Common myeloid progenitor, CD34-positive (primary cell): ENCODE measurements at regions not wholly inside any gene's neighbourhood (a gene's known extent, or its start where the extent isn't known, plus 50 kb on each side); places are given as distances from the start of the nearest gene placed in this dataset.
"Not testable (repeated sequence)": the region's sequence is repeated elsewhere in the genome, so short reads cannot be mapped to it uniquely, and the experiment has no call there.

ENCODE experiments used
- CTCF ChIA-PET: fragments of 350-600 bp; sonication (Branson Sonifier 250); formaldehyde crosslinking; loops from one replicate; lab custom pipeline; 2021; ENCODE audit warnings: antibody characterized with exemption; lab: Charles Lee
- POLR2A ChIA-PET: fragments of 350-600 bp; sonication (Branson Sonifier 250); formaldehyde crosslinking; loops from one replicate; lab custom pipeline; 2021; ENCODE audit warnings: antibody characterized with exemption; lab: Charles Lee
- DNase-seq, 3 donors: peaks; one replicate each; pipeline versions ENCODE4 v3.0.0 to v3.0.0-alpha.2; 2013
- H3K27ac ChIP-seq, 2 experiments: 1 replicate in 1 of 2; 2 replicates in 1 of 2; pipeline ENCODE4 v1.7.0; 2013; ENCODE audit warnings: inconsistent platforms in 2 of 2, low read length in 2 of 2, mild to moderate bottlenecking in 2 of 2, low read depth in 1 of 2, moderate library complexity in 1 of 2; ENCODE audit not compliant: severe bottlenecking in 2 of 2, insufficient read depth in 1 of 2, poor library complexity in 1 of 2
- H3K27me3 ChIP-seq, 5 experiments: replicated peaks in 2 of 5; 1 replicate in 3 of 5; 2 replicates in 2 of 5; pipeline versions ENCODE4 v1.6.1 to v1.7.0; 2013; ENCODE audit warnings: low read length in 4 of 5, mild to moderate bottlenecking in 2 of 5, moderate library complexity in 2 of 5, inconsistent platforms in 1 of 5; ENCODE audit not compliant: insufficient read depth in 5 of 5, control insufficient read depth in 4 of 5
- H3K36me3 ChIP-seq, 4 experiments: 1 replicate in 2 of 4; 2 replicates in 2 of 4; pipeline versions ENCODE4 v1.6.1 to v1.7.0; 2013; ENCODE audit warnings: low read length in 3 of 4, control low read depth in 1 of 4, mild to moderate bottlenecking in 1 of 4; ENCODE audit not compliant: control insufficient read depth in 4 of 4, insufficient read depth in 4 of 4
- H3K4me1 ChIP-seq, 4 experiments: 1 replicate in 3 of 4; 2 replicates in 1 of 4; pipeline versions ENCODE4 v1.6.1 to v1.7.1; 2013; ENCODE audit warnings: low read length in 3 of 4, mild to moderate bottlenecking in 3 of 4, control low read depth in 1 of 4, inconsistent platforms in 1 of 4, moderate library complexity in 1 of 4; ENCODE audit not compliant: control insufficient read depth in 4 of 4, insufficient read depth in 4 of 4; ENCODE audit errors: control extremely low read depth in 1 of 4
- H3K4me3 ChIP-seq, 7 experiments: 1 replicate in 4 of 7; 2 replicates in 3 of 7; pipeline versions ENCODE4 v1.5.1 to v1.7.0; 2013; ENCODE audit warnings: mild to moderate bottlenecking in 7 of 7, low read length in 6 of 7, moderate library complexity in 6 of 7, inconsistent platforms in 2 of 7, low read depth in 2 of 7, control low read depth in 1 of 7; ENCODE audit not compliant: insufficient read depth in 4 of 7, control insufficient read depth in 1 of 7; ENCODE audit errors: extremely low read depth in 1 of 7
- H3K9me3 ChIP-seq, 5 experiments: 1 replicate in 4 of 5; 2 replicates in 1 of 5; pipeline versions ENCODE4 v1.6.1 to v1.7.1; 2013; ENCODE audit warnings: low read length in 4 of 5, mild to moderate bottlenecking in 2 of 5, inconsistent platforms in 1 of 5, low read depth in 1 of 5, moderate library complexity in 1 of 5; ENCODE audit not compliant: control insufficient read depth in 4 of 5, insufficient read depth in 2 of 5; ENCODE audit errors: control extremely low read depth in 1 of 5
- WGBS: methylation state at CpG from one replicate; pipeline ENCODE4 v1.1.5; 2013; ENCODE audit not compliant: insufficient coverage; 5-methylcytosine and 5-hydroxymethylcytosine counted together

DNA sequence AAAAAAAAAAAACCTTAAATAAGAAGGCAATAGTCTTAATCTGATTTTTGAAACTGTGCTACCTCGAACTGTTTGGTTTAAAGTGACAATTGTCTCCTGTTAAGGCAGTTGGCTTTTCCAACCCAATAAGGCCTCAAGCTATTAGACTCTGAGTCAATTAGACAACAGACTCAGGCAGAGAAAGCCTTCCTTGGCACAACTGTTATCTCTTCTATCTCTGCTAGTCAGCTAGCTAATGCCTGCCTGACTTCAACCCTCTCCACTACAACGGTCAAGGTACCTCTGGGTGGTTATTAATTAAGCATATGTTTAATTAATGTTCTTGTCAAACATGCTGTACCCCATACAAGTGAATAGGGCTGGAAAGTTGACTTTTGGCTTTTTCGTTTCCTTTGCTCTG lies 110.2 kb upstream of the NLGN1 start:
- Histone ChIP-seq H3K27ac (no peak overlapping the region), H3K9me3 (peaks cover 0 to 5% (median 0%) of the 10 kb centered on the region in 5 experiments), H3K4me1 (no peaks in the 10 kb centered on the region), H3K4me3 (no peak overlapping the region), H3K36me3 (no peaks in the 10 kb centered on the region), H3K27me3 (no peaks in the 10 kb centered on the region)
- CTCF ChIA-PET, result no interaction called here
- no peak for DNase-seq
- 100% methylated on average over 1 of the region's 3 CpGs for WGBS
- POLR2A ChIA-PET, result no interaction called here

DNA sequence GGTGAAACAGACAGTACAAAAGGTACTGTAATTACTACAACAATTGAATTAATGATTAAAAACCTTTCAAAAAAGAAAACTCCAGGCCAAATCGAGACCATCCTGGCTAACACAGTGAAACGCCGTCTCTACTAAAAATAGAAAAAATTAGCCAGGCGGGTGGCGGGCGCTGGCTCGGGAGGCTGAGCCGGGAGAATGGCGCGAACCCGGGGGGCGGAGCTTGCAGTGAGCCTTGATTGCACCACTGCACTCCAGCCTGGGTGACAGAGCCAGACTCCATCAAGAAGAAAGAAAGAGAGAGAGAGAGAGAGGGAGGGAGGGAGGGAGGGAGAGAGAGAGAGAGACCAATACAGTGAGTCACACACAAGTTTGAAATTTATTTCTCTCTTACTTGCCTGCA lies 111.0 kb upstream of the NLGN1 start:
- CTCF ChIA-PET, DNase-seq, H3K27me3 ChIP-seq, H3K9me3 ChIP-seq, H3K27ac ChIP-seq, H3K4me3 ChIP-seq, H3K4me1 ChIP-seq, H3K36me3 ChIP-seq: not testable (repeated sequence)
- POLR2A ChIA-PET, result interaction anchor here (0.7 kb wide), 1 partner anchor 83 kb away, joined by 4 read pairs; no protein-coding TSS in a partner anchor
- 95% methylated on average over 10 of the region's 12 CpGs for WGBS

DNA sequence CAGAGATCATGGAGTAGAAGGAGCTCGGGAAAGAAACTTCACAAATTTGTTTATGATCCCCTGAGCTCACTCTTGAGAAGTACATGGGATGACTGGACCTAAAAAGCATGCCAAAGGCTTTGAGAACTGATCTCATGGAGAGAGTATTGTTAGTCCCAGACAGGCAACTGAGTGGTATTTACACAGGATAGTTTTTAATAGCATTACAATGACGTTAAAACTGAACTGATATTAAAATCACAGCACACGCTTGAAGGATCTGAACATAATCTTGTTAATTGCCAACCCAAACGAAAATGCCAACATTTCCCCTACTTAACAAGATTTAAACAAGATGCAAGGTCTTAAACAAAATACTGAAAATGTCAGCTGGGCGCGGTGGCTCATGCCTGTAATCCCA lies 113.2 kb upstream of the NLGN1 start:
- no peaks in the 10 kb centered on the region for H3K27me3 ChIP-seq

DNA sequence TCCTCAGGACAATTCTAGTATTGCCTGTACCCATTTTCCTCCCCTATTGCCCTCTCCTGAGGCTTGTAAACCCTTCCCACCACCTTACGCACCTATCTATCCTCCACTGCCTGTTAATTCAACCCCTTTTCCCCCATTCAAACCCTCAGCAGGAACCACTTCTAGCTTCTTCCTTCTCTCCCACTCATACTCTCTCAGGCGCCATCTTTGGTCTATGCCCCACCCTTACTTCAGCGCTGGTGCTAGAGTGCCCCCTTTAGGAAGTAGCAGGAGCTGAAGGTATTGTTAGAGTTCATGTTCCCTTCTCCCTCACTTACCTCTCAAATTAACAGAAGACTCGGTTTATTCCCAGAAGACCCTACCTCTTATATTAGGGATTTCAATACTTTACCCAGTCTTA lies 121.8 kb upstream of the NLGN1 start:
- Histone ChIP-seq H3K27ac (no peak overlapping the region), H3K9me3 (no peaks in the 10 kb centered on the region), H3K4me3 (no peak overlapping the region), H3K4me1 (no peaks in the 10 kb centered on the region), H3K27me3 (no peaks in the 10 kb centered on the region), H3K36me3 (no peaks in the 10 kb centered on the region)
- CTCF ChIA-PET, result no interaction called here
- POLR2A ChIA-PET, result no interaction called here
- DNase-seq, result no peak
- 100% methylated on average over 2 of the region's 4 CpGs for WGBS

More for the DNA sequence above, 113.2 kb upstream of the NLGN1 start:
- H3K9me3 ChIP-seq, result peaks cover 0 to 5% (median 0%) of the 10 kb centered on the region in 5 experiments
- H3K27ac ChIP-seq, result no peak overlapping the region
- no peaks in the 10 kb centered on the region for H3K36me3 ChIP-seq
- 94% methylated on average over 2 of the region's 6 CpGs for WGBS
- ChIA-PET CTCF (no interaction called here), POLR2A (no interaction called here)
- no peak for DNase-seq
- no peaks in the 10 kb centered on the region for H3K4me1 ChIP-seq
- no peak overlapping the region for H3K4me3 ChIP-seq

DNA sequence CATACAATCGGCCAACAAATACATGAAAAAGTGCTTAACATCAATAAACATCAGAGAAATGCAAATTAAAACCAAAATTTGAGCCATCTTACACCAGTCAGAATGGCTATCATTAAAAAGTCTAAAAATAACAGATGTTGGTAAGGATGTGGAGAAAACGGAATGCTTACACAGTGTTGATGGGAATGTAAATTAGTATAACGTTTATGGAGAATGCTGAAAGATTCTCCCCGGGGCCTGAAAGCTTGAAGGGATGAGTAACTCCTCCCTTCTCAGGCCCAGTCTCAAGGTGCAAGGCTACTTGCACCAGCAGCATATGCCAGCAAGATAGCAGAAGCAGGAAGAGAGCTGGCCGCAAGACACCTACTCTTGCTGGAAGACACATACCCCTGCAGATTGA lies 123.7 kb upstream of the NLGN1 start:
- Histone ChIP-seq H3K27me3 (no peaks in the 10 kb centered on the region), H3K4me1 (no peaks in the 10 kb centered on the region), H3K4me3 (no peak overlapping the region), H3K27ac (no peak overlapping the region), H3K9me3 (no peaks in the 10 kb centered on the region), H3K36me3 (no peaks in the 10 kb centered on the region)
- no peak for DNase-seq
- 94% methylated on average over 3 of the region's 5 CpGs for WGBS
- ChIA-PET POLR2A (no interaction called here), CTCF (no interaction called here)

DNA sequence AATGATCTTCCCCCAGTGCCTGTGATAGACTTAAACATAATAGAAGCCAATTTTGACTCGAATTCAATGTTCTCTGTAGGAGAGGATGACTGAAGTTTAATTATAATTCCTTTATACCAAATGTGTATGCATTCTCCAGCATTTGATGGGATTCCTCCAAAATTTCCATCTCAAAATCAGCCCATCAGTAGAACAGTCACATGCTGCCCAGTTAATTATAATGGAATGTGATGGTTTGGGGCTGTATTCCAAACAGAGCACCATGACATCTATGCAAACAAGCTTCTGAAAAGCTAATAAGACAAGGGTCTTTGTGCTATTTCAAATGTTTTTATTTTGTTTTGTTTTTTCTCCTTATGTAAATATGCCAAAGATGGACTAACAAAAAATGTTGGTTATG lies 127.7 kb upstream of the SPATA16 start:
- Histone ChIP-seq H3K27ac (no peak overlapping the region), H3K4me1 (peaks cover 0 to 10% (median 5%) of the 10 kb centered on the region in 4 experiments), H3K36me3 (no peaks in the 10 kb centered on the region), H3K4me3 (no peak overlapping the region), H3K27me3 (no peaks in the 10 kb centered on the region), H3K9me3 (no peaks in the 10 kb centered on the region)
- ChIA-PET CTCF (no interaction called here), POLR2A (no interaction called here)
- WGBS, result no CpG with 5 or more reads among the region's 1 CpG
- no peak for DNase-seq

DNA sequence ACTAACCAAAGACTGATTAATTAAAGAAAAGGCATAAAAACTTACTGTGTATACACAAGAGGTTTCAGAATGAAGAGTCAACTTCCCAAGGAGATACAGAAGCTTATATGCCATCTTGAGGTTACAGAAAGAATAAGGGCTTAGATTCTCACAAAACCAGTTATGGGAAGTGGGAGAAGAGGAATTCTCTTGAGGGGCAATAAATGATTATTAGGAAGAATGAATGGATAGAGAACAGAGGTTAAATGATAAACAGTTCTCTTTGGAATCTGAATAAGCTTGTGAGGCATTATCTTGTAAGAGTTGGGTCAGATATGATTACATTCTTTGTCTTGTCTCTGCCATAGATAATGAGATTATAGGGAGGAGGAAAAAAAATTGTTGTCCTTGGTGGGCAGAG lies 126.7 kb upstream of the SPATA16 start:
- CTCF ChIA-PET, result no interaction called here

More for the DNA sequence above, 126.7 kb upstream of the SPATA16 start:
- no peaks in the 10 kb centered on the region for H3K9me3 ChIP-seq
- peaks cover 0 to 10% (median 5%) of the 10 kb centered on the region in 4 experiments for H3K4me1 ChIP-seq
- H3K36me3 ChIP-seq, result no peaks in the 10 kb centered on the region
- POLR2A ChIA-PET, result no interaction called here
- no peaks in the 10 kb centered on the region for H3K27me3 ChIP-seq
- H3K27ac ChIP-seq, result no peak overlapping the region
- no peak overlapping the region for H3K4me3 ChIP-seq
- DNase-seq, result no peak
